ENCODE measurements at regions not wholly inside any gene's neighbourhood (a gene's known extent, or its start where the extent isn't known, plus 50 kb on each side); places are given as distances from the start of the nearest gene placed in this dataset.

- DNase-seq, result no peak
Measured at GRCh38 chr7:142314281-142314680, 56.4 kb upstream of the PRSS58 start.

DNA sequence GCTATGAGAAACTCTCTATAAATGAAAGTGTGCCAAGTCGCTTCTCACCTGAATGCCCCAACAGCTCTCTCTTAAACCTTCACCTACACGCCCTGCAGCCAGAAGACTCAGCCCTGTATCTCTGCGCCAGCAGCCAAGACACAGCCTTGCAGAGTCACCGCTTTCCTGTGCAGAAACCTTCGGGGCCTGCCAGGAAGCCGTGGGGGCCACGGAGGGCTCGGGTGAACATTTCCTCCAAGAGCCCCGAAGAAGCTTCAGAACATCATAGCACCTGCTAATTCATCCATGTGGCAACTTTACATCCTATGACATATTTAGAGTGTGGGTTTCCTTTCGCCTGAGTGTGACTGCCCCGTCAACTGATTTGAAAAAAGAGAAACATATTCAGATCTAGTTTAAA is 55.7 kb upstream of the PRSS58 start:
- no peak for DNase-seq

DNA sequence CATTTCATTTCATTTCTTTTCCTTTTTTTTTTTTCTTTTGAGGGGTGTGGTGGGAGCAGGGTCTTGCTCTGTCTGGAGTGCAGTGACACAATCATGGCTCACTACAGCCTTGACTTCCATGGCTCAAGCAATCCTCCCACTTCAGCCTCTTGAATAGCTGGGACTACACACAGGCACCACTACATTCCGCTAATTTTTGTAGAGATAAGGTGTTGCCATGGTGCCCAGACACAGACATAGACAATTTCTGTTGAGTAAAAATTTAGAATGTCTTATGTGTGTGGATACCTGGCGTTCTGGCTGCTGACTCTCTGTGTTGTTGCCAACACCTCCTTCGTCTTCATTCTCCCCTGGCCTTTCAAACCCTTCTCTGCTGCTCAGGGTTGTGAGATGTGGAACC is 54.0 kb upstream of the PRSS58 start:
- DNase-seq, result no peak

DNA sequence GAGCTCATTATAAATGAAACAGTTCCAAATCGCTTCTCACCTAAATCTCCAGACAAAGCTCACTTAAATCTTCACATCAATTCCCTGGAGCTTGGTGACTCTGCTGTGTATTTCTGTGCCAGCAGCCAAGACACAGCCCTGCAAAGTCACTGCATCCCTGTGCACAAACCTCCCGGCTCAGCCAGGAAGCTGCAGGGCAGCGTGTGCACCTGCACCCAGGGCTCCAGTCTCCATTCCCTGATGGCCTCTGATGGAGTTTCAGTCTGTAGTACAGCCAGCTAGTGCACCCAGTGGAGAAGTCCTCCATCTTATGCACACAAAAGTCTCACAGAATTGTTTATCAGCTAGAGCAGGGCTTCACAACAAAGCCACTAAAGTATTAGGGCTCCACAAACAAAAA is 51.1 kb upstream of the PRSS58 start:
- DNase-seq, result no peak

DNA sequence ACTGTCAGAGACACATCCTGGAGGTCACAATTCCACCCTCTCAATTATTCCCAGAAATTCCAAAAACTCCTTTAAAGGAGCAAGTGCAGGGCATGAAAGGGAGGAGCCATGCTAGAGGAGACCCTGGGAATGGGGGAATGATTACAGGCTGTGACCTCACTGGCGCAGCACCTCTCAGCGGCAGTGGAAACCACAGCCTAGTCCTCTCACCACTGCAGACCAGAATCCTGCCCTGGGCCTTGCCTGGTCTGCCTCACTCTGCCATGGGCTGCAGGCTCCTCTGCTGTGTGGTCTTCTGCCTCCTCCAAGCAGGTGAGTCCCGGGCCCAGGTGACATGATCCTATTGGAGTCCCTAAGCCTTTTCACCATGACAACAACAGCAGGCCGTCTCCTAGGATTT is 50.5 kb upstream of the PRSS58 start:
- DNase-seq, result no peak
